HFF-Myc (cell line): ENCODE measurements at regions not wholly inside any gene's neighbourhood (a gene's known extent, or its start where the extent isn't known, plus 50 kb on each side); places are given as distances from the start of the nearest gene placed in this dataset.
A peak's percentile ranks its signal among the peaks of the same experiment; 100 is the strongest.

Experiments used
- DNase-seq: peaks from one replicate; pipeline ENCODE4 v3.0.0-alpha.2; 2011; ENCODE audit warnings: low read depth; ENCODE audit errors: extremely low read depth
- H3K4me3 ChIP-seq: replicated peaks from 2 replicates; pipeline ENCODE4 v1.5.1; 2011; ENCODE audit warnings: low read depth, mild to moderate bottlenecking, control low read depth, low read length
- CTCF ChIP-seq: IDR thresholded peaks from 2 replicates; pipeline ENCODE4 v1.5.1; 2012; ENCODE audit warnings: mild to moderate bottlenecking, low read depth, low read length, control low read depth; ENCODE audit errors: missing control alignments

- no peak overlapping the region for H3K4me3 ChIP-seq
- no peak for DNase-seq
- TF ChIP-seq CTCF, result no peak
These were observed 425.1 kb downstream of the GBA3 start for GRCh38 chr4:23117826-23118225.

GRCh38 chr4:23114538-23114937 lies 421.8 kb downstream of the GBA3 start:
- H3K4me3 ChIP-seq, result no peak overlapping the region
- no peak for TF ChIP-seq CTCF
- DNase-seq, result no peak

- no peak for DNase-seq
- no peak overlapping the region for H3K4me3 ChIP-seq
- no peak for TF ChIP-seq CTCF
These were observed 420.4 kb downstream of the GBA3 start for GRCh38 chr4:23113104-23113503.

- no peak for DNase-seq
- H3K4me3 ChIP-seq, result no peak overlapping the region
- no peak for TF ChIP-seq CTCF
These were observed 413.8 kb downstream of the GBA3 start for GRCh38 chr4:23106516-23106915.

- DNase-seq, result no peak
- no peak overlapping the region for H3K4me3 ChIP-seq
- TF ChIP-seq CTCF, result no peak
These were observed 413.1 kb downstream of the GBA3 start for GRCh38 chr4:23105759-23106370.

GRCh38 chr4:23097251-23097650 lies 404.5 kb downstream of the GBA3 start:
- TF ChIP-seq CTCF, result no peak
- peak; percentile 2 for DNase-seq

GRCh38 chr4:23091711-23092110 lies 399.0 kb downstream of the GBA3 start:
- no peak for TF ChIP-seq CTCF
- DNase-seq, result no peak
- H3K4me3 ChIP-seq, result no peak overlapping the region

More at GRCh38 chr4:23097251-23097650, 404.5 kb downstream of the GBA3 start:
- no peak overlapping the region for H3K4me3 ChIP-seq
